Germinal center (tissue), 1 donor: ENCODE measurements at regions not wholly inside any gene's neighbourhood (a gene's known extent, or its start where the extent isn't known, plus 50 kb on each side); places are given as distances from the start of the nearest gene placed in this dataset.
"Not testable (repeated sequence)": the region's sequence is repeated elsewhere in the genome, so short reads cannot be mapped to it uniquely, and the experiment has no call there.

ENCODE experiments used
- DNase-seq: peaks from one replicate; pipeline ENCODE4 v3.0.0; 2012; ENCODE audit warnings: mixed read lengths, low spot score

- no peak for DNase-seq
Measured at GRCh38 chr20:7792150-7792869, 147.9 kb downstream of the HAO1 start.

- no peak for DNase-seq
Measured at GRCh38 chr20:7798176-7798575, 142.1 kb downstream of the HAO1 start.

GRCh38 chr20:7799862-7800261 lies 140.4 kb downstream of the HAO1 start:
- no peak for DNase-seq

GRCh38 chr20:7803411-7804151 lies 136.7 kb downstream of the HAO1 start:
- not testable (repeated sequence) for DNase-seq

- no peak for DNase-seq
Measured at GRCh38 chr20:7806831-7807230, 133.4 kb downstream of the HAO1 start.

- no peak for DNase-seq
Measured at GRCh38 chr20:7817286-7817685, 123.0 kb downstream of the HAO1 start.

GRCh38 chr20:7818477-7818876 lies 121.8 kb downstream of the HAO1 start:
- DNase-seq, result no peak

GRCh38 chr20:7820897-7821296 lies 119.4 kb downstream of the HAO1 start:
- DNase-seq, result no peak

- DNase-seq, result no peak
Measured at GRCh38 chr20:7822772-7823171, 117.5 kb downstream of the HAO1 start.

- no peak for DNase-seq
Measured at GRCh38 chr20:7828437-7828836, 111.8 kb downstream of the HAO1 start.

- DNase-seq, result no peak
Measured at GRCh38 chr20:7829031-7829430, 111.2 kb downstream of the HAO1 start.

- DNase-seq, result no peak
Measured at GRCh38 chr20:7829776-7830175, 110.5 kb downstream of the HAO1 start.
